ENCODE measurements at regions not wholly inside any gene's neighbourhood (a gene's known extent, or its start where the extent isn't known, plus 50 kb on each side); places are given as distances from the start of the nearest gene placed in this dataset.

DNA sequence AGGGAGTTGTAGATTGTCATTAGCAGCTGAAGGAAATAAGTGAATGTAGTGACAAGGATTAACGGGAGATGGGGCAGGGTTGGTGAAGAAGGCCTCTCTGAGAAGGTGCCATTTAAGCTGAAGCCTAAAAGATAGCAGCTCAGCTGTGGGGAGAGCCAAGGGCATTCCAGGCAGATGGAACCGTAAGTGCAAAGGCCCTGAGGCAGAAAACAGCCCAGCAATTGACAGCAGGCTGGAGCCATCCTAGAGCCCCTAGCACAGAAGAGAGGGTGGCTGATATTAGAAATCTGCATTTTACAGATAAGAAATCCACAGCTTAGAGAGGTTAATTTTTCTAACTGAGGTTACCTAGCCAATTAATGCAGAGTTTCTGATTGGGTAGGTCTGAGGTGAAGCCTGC lies 374.5 kb upstream of the PROK2 start:
- TF ChIP-seq POLR2AphosphoS5 (IDR thresholded peaks at IDR 0.05; ENCODE audit: low read depth, low read length) (no peak), POLR2A (IDR thresholded peaks at IDR 0.05; ENCODE audit: low read depth, low read length) (no peak), TAF1 (IDR thresholded peaks at IDR 0.05; ENCODE audit: borderline replicate concordance, low read depth, low read length) (no peak)
